WERI-Rb-1 (cell line): ENCODE measurements at regions not wholly inside any gene's neighbourhood (a gene's known extent, or its start where the extent isn't known, plus 50 kb on each side); places are given as distances from the start of the nearest gene placed in this dataset.
A peak's percentile ranks its signal among the peaks of the same experiment; 100 is the strongest.

Experiments used
- DNase-seq: peaks from one replicate; pipeline ENCODE4 v3.0.0-alpha.2; 2020
- H3K27ac ChIP-seq: fragments of 250-450 bp; sonication (Bioruptor Pico); 2 replicates; pipeline ENCODE4 v1.5.1; 2020; ENCODE audit warnings: mild to moderate bottlenecking, moderate library complexity
- H3K27me3 ChIP-seq: fragments of 250-450 bp; sonication (Bioruptor Pico); 2 replicates; pipeline ENCODE4 v1.5.1; 2021; ENCODE audit warnings: mild to moderate bottlenecking, low read depth, moderate library complexity; ENCODE audit not compliant: insufficient read depth, severe bottlenecking
- H3K36me3 ChIP-seq: fragments of 250-450 bp; sonication (Bioruptor Pico); 2 replicates; pipeline ENCODE4 v1.5.1; 2020; ENCODE audit warnings: mild to moderate bottlenecking, moderate library complexity
- H3K4me3 ChIP-seq: 2 replicates; pipeline ENCODE4 v1.5.1; 2011; ENCODE audit warnings: low read depth, mild to moderate bottlenecking, control low read depth, low read length
- H3K9me3 ChIP-seq: fragments of 250-450 bp; sonication (Bioruptor Pico); 2 replicates; pipeline ENCODE4 v1.5.1; 2021; ENCODE audit warnings: mild to moderate bottlenecking, moderate library complexity; ENCODE audit not compliant: severe bottlenecking
- TF ChIP-seq, protein P1 (sequence below): IDR thresholded peaks from 2 replicates; pipeline ENCODE4 v1.5.1; 2011; ENCODE audit warnings: low read depth, mild to moderate bottlenecking, control low read depth, inconsistent platforms, low read length

DNA sequence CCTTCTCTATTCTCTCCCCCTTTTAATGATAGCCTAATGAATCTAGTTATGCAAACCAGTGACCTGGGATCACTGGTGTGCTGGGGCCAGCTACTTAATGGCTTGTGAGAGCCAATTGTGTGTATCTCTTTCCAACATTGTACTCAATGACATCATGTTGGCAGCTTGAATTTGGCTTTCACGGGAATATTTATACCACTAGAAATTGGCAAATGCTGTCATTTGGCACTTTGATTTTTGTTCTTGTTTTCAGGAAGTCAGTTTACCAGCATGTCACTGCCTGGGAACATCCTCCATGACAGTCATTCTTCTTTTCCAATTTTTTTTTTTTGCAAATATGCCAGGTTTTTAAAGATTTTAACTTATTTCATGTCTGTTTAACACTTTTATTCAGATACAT, 1685.3 kb downstream of the STIM2 start:
- DNase-seq, result no peak
- Histone ChIP-seq H3K9me3 (no peaks in the 10 kb centered on the region), H3K27ac (no peak overlapping the region), H3K36me3 (no peaks in the 10 kb centered on the region), H3K4me3 (no peak overlapping the region), H3K27me3 (no peaks in the 10 kb centered on the region)
- TF ChIP-seq, protein P1, sequence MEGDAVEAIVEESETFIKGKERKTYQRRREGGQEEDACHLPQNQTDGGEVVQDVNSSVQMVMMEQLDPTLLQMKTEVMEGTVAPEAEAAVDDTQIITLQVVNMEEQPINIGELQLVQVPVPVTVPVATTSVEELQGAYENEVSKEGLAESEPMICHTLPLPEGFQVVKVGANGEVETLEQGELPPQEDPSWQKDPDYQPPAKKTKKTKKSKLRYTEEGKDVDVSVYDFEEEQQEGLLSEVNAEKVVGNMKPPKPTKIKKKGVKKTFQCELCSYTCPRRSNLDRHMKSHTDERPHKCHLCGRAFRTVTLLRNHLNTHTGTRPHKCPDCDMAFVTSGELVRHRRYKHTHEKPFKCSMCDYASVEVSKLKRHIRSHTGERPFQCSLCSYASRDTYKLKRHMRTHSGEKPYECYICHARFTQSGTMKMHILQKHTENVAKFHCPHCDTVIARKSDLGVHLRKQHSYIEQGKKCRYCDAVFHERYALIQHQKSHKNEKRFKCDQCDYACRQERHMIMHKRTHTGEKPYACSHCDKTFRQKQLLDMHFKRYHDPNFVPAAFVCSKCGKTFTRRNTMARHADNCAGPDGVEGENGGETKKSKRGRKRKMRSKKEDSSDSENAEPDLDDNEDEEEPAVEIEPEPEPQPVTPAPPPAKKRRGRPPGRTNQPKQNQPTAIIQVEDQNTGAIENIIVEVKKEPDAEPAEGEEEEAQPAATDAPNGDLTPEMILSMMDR, result no peak

DNA sequence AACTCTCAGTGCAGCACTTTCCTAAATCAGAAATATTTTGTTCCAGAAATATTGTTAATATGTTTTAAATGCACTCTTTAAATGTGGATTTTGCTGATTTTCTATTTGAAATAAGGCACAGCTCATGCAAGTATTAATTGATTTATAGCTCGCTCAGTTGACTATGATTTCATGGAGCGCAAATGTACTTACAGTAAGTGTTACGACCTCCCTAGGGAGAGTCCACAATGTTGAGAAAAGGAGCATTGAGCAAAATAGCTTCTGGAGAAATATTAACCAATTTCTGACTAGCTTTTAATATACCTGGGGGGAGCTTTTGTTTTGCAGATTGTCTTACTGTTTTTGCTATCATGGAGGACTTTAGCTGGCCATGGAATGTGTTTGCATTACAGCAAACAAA, 1687.5 kb downstream of the STIM2 start:
- TF ChIP-seq, protein P1, result no peak
- DNase-seq, result no peak
- H3K27me3 ChIP-seq, result no peaks in the 10 kb centered on the region
- no peak overlapping the region for H3K4me3 ChIP-seq
- no peaks in the 10 kb centered on the region for H3K36me3 ChIP-seq
- no peak overlapping the region for H3K27ac ChIP-seq
- H3K9me3 ChIP-seq, result peaks cover 6% of the 10 kb centered on the region

DNA sequence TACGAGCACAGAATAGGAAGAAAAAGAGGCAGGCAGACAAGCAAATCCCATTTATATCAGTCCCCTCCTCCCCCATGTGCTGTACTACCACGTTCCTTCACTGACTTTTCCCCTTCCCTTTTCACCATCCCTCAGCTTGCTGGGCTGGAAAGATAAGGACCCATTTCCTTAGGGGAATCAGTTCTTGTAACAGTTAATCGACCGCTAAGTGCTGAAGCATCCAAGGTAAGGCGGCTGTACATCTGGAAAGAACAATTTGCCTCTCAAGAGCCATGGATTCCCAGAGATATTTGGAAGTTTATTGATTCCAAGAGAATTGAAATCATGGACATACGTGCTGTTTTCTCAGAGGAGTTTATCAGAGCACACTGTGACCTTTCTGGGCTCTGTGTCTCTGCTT, 1688.0 kb downstream of the STIM2 start:
- no peak for DNase-seq
- no peaks in the 10 kb centered on the region for H3K36me3 ChIP-seq
- H3K9me3 ChIP-seq, result peaks cover 7% of the 10 kb centered on the region
- no peak overlapping the region for H3K27ac ChIP-seq
- TF ChIP-seq, protein P1, result no peak
- no peak overlapping the region for H3K4me3 ChIP-seq
- H3K27me3 ChIP-seq, result no peaks in the 10 kb centered on the region

DNA sequence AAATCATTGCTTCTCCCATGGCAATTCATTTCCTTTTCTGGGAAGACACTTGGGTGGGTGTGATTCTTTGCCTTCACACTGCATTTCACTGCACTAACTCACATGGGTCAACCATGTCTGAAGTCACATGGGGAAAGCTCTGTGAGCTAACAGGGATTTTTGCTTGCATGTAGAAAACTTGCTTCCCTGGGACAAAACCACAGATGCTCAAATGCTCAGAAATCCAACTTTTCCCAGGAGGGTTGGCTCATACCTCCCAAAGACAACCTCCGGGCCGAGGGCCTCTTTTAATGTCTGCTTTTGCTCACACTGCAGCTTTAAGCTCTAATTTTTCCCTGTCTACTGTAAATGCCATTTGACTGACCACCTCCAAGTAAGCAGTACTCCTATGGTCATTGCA, 1695.2 kb downstream of the STIM2 start:
- Histone ChIP-seq H3K27ac (no peak overlapping the region), H3K27me3 (no peaks in the 10 kb centered on the region), H3K4me3 (no peak overlapping the region), H3K36me3 (no peaks in the 10 kb centered on the region), H3K9me3 (peaks cover 14% of the 10 kb centered on the region)
- no peak for DNase-seq
- TF ChIP-seq, protein P1, result no peak

DNA sequence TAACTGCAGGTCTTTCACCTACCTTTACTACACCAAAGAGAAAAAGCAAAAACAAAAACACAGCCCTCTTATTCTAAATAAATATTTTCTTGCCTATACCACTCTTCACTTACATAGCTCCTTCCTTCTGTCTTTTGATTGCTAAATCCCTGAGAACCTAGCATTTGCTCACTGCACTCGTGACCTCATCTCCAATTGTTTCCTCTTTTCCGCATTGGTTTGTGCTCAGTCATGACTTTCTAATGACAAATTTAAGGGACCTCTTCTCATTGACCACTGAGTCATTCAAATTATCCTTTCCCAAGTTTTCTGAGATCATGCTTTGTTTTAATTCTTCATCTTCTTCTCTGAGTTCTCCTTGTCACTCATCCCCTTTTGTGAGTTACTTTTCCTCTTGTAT, 1697.1 kb downstream of the STIM2 start:
- H3K4me3 ChIP-seq, result no peak overlapping the region
- no peaks in the 10 kb centered on the region for H3K27me3 ChIP-seq
- TF ChIP-seq, protein P1, result no peak
- no peaks in the 10 kb centered on the region for H3K36me3 ChIP-seq
- DNase-seq, result no peak
- peaks cover 8% of the 10 kb centered on the region for H3K9me3 ChIP-seq
- no peak overlapping the region for H3K27ac ChIP-seq

DNA sequence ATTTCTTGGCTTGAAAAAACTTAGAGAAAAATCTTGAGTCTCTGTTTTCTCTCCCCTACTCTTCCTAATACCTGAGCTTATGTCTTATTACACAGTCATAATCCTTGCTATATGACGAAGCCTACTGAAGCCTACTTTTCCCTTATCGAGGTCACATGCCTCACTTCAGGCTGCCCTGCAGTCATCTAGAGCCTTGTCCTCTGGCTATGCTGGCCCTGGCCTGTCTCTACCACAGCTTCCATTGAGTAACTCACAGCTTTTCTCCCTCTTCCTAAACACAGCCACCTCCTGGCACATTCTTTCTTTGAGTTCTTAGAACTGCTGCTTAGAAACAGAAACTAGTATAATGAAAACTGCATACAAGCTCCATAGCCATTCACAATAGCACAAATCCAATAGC, 1698.3 kb downstream of the STIM2 start:
- H3K9me3 ChIP-seq, result peaks cover 4% of the 10 kb centered on the region
- H3K27me3 ChIP-seq, result no peaks in the 10 kb centered on the region
- peak; percentile 15 for DNase-seq
- no peak overlapping the region for H3K4me3 ChIP-seq
- no peaks in the 10 kb centered on the region for H3K36me3 ChIP-seq
- TF ChIP-seq, protein P1, result no peak
- H3K27ac ChIP-seq, result no peak overlapping the region
